HL-60 (cell line): ENCODE measurements at regions not wholly inside any gene's neighbourhood (a gene's known extent, or its start where the extent isn't known, plus 50 kb on each side); places are given as distances from the start of the nearest gene placed in this dataset.

Source experiments
- DNase-seq, 2 experiments: peaks; one replicate each; pipeline ENCODE4 v3.0.0-alpha.2; 2010 to 2020; ENCODE audit warnings: low read depth in 1 of 2, low spot score in 1 of 2
- H3K27ac ChIP-seq: fragments of 250-450 bp; sonication (Bioruptor Pico); replicated peaks from 2 replicates; pipeline ENCODE4 v1.5.1; 2020; ENCODE audit warnings: mild to moderate bottlenecking, moderate library complexity
- H3K27me3 ChIP-seq: fragments of 250-450 bp; sonication (Bioruptor Pico); 2 replicates; pipeline ENCODE4 v1.5.1; 2021; ENCODE audit warnings: mild to moderate bottlenecking, moderate library complexity; ENCODE audit not compliant: insufficient read depth, poor library complexity, severe bottlenecking
- H3K4me3 ChIP-seq: replicated peaks from 2 replicates; pipeline ENCODE4 v1.5.1; 2011; ENCODE audit warnings: mild to moderate bottlenecking, control low read depth, low read length; ENCODE audit not compliant: insufficient read depth
- GABPA ChIP-seq: IDR thresholded peaks from 2 replicates; pipeline ENCODE4 v1.6.1; 2012; ENCODE audit warnings: low read depth
- POLR2AphosphoS5 ChIP-seq: IDR thresholded peaks from 2 replicates; pipeline ENCODE4 v1.6.1; 2012; ENCODE audit warnings: low read depth
- SPI1 ChIP-seq: IDR thresholded peaks from 2 replicates; pipeline ENCODE4 v1.6.1; 2012; ENCODE audit warnings: low read depth, mild to moderate bottlenecking, borderline replicate concordance
- TF ChIP-seq, protein P1 (sequence below): IDR thresholded peaks from one replicate; pipeline ENCODE4 v1.5.1; 2011; ENCODE audit warnings: low read length, control low read depth, inconsistent platforms; ENCODE audit not compliant: insufficient read depth
- TF ChIP-seq, protein P2 (sequence below): IDR thresholded peaks from 2 replicates; pipeline ENCODE4 v1.6.1; 2012; ENCODE audit warnings: low read depth; ENCODE audit not compliant: insufficient replicate concordance

DNA sequence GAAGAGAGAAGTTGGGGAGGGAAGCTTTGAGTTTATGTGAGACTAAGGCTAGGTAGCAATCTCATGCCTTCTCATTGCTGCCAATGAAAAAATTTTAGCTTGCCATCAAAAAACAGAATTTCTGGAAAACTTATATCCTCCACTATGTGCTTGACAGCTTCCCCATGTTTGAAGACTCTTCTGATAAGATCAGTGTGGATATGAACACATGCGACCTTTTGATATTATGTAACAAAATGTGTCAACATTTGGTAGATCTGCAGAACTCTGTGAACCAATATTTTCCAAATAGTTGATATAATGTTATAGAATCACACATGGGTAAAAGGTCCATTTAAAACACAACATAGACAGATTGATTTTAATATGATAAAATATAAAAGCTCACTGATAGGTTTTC, 380.9 kb upstream of the PROK2 start:
- TF ChIP-seq POLR2AphosphoS5 (no peak), SPI1 (no peak), GABPA (no peak)
- TF ChIP-seq, protein P1, sequence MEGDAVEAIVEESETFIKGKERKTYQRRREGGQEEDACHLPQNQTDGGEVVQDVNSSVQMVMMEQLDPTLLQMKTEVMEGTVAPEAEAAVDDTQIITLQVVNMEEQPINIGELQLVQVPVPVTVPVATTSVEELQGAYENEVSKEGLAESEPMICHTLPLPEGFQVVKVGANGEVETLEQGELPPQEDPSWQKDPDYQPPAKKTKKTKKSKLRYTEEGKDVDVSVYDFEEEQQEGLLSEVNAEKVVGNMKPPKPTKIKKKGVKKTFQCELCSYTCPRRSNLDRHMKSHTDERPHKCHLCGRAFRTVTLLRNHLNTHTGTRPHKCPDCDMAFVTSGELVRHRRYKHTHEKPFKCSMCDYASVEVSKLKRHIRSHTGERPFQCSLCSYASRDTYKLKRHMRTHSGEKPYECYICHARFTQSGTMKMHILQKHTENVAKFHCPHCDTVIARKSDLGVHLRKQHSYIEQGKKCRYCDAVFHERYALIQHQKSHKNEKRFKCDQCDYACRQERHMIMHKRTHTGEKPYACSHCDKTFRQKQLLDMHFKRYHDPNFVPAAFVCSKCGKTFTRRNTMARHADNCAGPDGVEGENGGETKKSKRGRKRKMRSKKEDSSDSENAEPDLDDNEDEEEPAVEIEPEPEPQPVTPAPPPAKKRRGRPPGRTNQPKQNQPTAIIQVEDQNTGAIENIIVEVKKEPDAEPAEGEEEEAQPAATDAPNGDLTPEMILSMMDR, result no peak
- TF ChIP-seq, protein P2, sequence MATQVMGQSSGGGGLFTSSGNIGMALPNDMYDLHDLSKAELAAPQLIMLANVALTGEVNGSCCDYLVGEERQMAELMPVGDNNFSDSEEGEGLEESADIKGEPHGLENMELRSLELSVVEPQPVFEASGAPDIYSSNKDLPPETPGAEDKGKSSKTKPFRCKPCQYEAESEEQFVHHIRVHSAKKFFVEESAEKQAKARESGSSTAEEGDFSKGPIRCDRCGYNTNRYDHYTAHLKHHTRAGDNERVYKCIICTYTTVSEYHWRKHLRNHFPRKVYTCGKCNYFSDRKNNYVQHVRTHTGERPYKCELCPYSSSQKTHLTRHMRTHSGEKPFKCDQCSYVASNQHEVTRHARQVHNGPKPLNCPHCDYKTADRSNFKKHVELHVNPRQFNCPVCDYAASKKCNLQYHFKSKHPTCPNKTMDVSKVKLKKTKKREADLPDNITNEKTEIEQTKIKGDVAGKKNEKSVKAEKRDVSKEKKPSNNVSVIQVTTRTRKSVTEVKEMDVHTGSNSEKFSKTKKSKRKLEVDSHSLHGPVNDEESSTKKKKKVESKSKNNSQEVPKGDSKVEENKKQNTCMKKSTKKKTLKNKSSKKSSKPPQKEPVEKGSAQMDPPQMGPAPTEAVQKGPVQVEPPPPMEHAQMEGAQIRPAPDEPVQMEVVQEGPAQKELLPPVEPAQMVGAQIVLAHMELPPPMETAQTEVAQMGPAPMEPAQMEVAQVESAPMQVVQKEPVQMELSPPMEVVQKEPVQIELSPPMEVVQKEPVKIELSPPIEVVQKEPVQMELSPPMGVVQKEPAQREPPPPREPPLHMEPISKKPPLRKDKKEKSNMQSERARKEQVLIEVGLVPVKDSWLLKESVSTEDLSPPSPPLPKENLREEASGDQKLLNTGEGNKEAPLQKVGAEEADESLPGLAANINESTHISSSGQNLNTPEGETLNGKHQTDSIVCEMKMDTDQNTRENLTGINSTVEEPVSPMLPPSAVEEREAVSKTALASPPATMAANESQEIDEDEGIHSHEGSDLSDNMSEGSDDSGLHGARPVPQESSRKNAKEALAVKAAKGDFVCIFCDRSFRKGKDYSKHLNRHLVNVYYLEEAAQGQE, result no peak
- Histone ChIP-seq H3K4me3 (no peak overlapping the region), H3K27ac (no peak overlapping the region), H3K27me3 (no peaks in the 10 kb centered on the region)
- no peak for DNase-seq

DNA sequence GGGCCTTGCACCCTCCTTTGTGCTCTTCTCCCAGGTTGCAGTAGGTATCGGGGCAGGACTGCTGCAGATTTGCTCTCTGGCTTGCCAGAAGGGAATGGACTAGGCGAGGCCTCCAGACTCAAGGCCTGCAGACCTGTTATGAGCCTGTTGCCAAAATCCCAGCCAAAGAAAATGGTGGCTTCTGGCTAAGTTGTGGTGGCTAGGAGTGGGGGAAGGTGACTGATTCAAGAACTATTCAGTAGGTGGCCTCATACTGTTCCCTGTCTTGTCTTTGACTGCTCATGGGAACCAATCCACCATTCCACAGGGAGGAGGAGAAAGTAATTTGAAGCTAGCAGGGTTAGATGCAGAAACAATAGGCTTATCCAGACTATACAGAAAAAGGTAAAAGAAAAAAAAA, 380.4 kb upstream of the PROK2 start:
- no peak for DNase-seq
- TF ChIP-seq SPI1 (no peak), POLR2AphosphoS5 (no peak)
- Histone ChIP-seq H3K27me3 (no peaks in the 10 kb centered on the region), H3K4me3 (no peak overlapping the region), H3K27ac (no peak overlapping the region)

DNA sequence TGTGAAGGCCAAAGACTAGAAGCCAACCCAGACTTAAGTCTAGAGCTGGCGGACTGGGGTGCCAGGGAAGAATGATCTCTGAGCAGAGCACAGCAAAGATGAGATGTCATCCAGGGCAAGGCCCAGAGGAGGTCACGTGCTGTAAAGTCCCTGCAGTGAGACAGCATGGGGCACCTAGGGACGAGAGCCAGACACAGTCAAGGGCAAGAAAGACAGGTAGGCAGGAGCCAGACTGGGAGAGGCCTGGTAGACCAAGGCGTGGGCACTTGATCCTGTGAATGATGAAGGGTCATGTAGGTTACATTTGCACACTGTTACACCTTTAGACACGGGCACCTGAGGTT, 379.7 kb upstream of the PROK2 start:
- TF ChIP-seq, protein P1, result no peak
- TF ChIP-seq SPI1 (no peak), POLR2AphosphoS5 (no peak)
- TF ChIP-seq, protein P2, result no peak
- Histone ChIP-seq H3K4me3 (no peak overlapping the region), H3K27me3 (no peaks in the 10 kb centered on the region), H3K27ac (no peak overlapping the region)
- no peak for DNase-seq

DNA sequence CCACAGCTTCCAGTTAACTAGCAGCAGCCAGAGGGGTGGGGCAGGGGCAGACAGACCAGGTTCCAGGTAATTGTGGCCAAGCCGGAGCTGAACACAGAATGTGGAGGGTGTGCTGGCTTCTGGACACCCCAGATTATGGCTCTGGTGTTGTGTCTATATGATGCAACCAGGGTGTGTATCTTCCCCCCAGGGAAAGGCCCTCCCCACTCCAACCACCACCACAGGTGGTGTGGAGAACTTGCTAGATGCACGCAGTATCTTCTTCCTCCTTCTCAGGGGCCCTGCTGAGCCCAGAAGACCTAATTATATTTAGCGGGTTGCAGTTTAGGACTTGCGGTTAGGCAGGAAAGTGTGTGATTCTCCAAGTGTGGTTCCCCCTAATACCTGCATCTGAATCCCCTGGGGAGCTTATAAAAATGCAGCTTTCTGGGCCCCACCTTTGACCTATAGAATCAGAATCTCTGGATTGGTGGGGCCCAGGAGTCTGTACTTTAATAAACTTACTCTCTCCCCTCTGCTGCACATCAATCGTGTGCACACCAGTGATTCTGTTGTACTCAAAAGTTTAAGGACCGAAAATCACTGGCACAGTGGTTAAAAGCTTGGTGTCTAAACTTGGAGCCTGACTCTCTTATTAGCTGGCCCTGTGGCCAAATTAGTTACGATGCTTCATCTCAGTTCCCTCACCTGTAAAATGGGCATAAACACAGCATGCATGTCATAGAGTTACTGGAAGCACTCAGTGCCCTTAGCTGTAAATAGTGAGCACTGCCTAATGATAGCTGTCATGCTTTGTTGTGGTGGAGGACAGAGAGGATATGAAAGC, 379.1 kb upstream of the PROK2 start:
- H3K4me3 ChIP-seq, result no peak overlapping the region
- H3K27me3 ChIP-seq, result no peaks in the 10 kb centered on the region
- TF ChIP-seq, protein P2, result peak; percentile 29
- TF ChIP-seq, protein P1, result no peak
- TF ChIP-seq SPI1 (peak; percentile 36; the same call in 1 of the 2 replicates), GABPA (peak; percentile 57), POLR2AphosphoS5 (peak; percentile 99)
- H3K27ac ChIP-seq, result 0 out of 2 replicates have a peak overlapping the region, but pooled peaks have one; percentile 14
- DNase-seq, result peak; percentile 92 to 97
